Esophagus muscularis mucosa (tissue), 4 donors: ENCODE measurements at regions not wholly inside any gene's neighbourhood (a gene's known extent, or its start where the extent isn't known, plus 50 kb on each side); places are given as distances from the start of the nearest gene placed in this dataset.
"Not testable (repeated sequence)": the region's sequence is repeated elsewhere in the genome, so short reads cannot be mapped to it uniquely, and the experiment has no call there.

Source experiments
- DNase-seq: peaks from one replicate; pipeline ENCODE4 v3.0.0-alpha.2; 2017; ENCODE audit errors: extremely low spot score
- H3K27ac ChIP-seq, 4 donors: fragments of 200-600 bp; sonication (generic); replicated peaks in 1 of 4; 1 replicate in 3 of 4; 2 replicates in 1 of 4; pipeline ENCODE4 v1.5.1; 2016 to 2019; ENCODE audit warnings: mild to moderate bottlenecking in 1 of 4
- H3K27me3 ChIP-seq, 4 donors: fragments of 200-600 bp; sonication (generic); one replicate each; pipeline versions ENCODE4 v1.5.1 to v1.6.0; 2016 to 2019
- H3K36me3 ChIP-seq, 4 donors: fragments of 200-600 bp; sonication (generic); one replicate each; pipeline ENCODE4 v1.5.1; 2016 to 2019
- H3K4me1 ChIP-seq, 4 donors: fragments of 200-600 bp; sonication (generic); one replicate each; pipeline ENCODE4 v1.5.1; 2016 to 2019
- H3K4me3 ChIP-seq, 4 donors: fragments of 200-600 bp; sonication (generic); 1 replicate in 2 of 4; 2 replicates in 2 of 4; pipeline ENCODE4 v1.5.1; 2016 to 2019; ENCODE audit warnings: mild to moderate bottlenecking in 4 of 4, moderate library complexity in 1 of 4
- H3K9me3 ChIP-seq, 4 donors: fragments of 200-600 bp; sonication (generic); 1 replicate in 3 of 4; 2 replicates in 1 of 4; pipeline ENCODE4 v1.5.1; 2016 to 2019
- CTCF ChIP-seq, 3 experiments: fragments of 200-600 bp in 2 of 3; fragments of 450-650 bp in 1 of 3; sonication (generic) in 2 of 3; IDR thresholded peaks; one replicate each; pipeline ENCODE4 v1.5.1; 2017 to 2019; ENCODE audit warnings: antibody characterized with exemption in 3 of 3, mild to moderate bottlenecking in 2 of 3, moderate library complexity in 1 of 3
- EP300 ChIP-seq: sonication (generic); formaldehyde crosslinking; IDR thresholded peaks from one replicate; pipeline ENCODE4 v1.6.1; 2017; ENCODE audit warnings: antibody characterized with exemption
- POLR2A ChIP-seq: fragments of 450-650 bp; IDR thresholded peaks from one replicate; pipeline ENCODE4 v1.6.1; 2017; ENCODE audit warnings: antibody characterized with exemption, moderate library complexity, mild to moderate bottlenecking, low read depth
- POLR2AphosphoS5 ChIP-seq, 2 donors: sonication (generic); formaldehyde crosslinking; IDR thresholded peaks; one replicate each; pipeline ENCODE4 v1.6.1; 2017; ENCODE audit warnings: antibody characterized with exemption in 2 of 2
- WGBS: methylation state at CpG from one replicate; pipeline ENCODE4 v1.1.5; 2018; 5-methylcytosine and 5-hydroxymethylcytosine counted together
- intact Hi-C: fragments of 100-400 bp; cut with DNase I; formaldehyde crosslinking; loops from one replicate; pipeline ENCODE4 v1.15.1; 2023

GRCh38 chr18:49725809-49726674 lies 87.3 kb downstream of the ACAA2 start:
- 63% methylated on average over 9 of the region's 13 CpGs for WGBS
- H3K27me3 ChIP-seq, result no peaks in the 10 kb centered on the region
- peaks cover 0 to 10% (median 4%) of the 10 kb centered on the region in 4 donors for H3K4me1 ChIP-seq
- H3K9me3 ChIP-seq, result no peaks in the 10 kb centered on the region
- no peak overlapping the region for H3K4me3 ChIP-seq
- H3K36me3 ChIP-seq, result no peaks in the 10 kb centered on the region
- intact Hi-C loops, result no loop called here
- H3K27ac ChIP-seq, result peak overlapping the region in 1 of 4 donors; percentile 18
- TF ChIP-seq POLR2AphosphoS5 (IDR thresholded peaks at IDR 0.05) (peak in 1 of 2 donors; percentile 15), POLR2A (no peak)
- no peak for DNase-seq

GRCh38 chr18:49723648-49724180 lies 89.6 kb downstream of the ACAA2 start:
- no peaks in the 10 kb centered on the region for H3K9me3 ChIP-seq
- peaks cover 0 to 4% (median 2%) of the 10 kb centered on the region in 4 donors for H3K4me1 ChIP-seq
- TF ChIP-seq POLR2A, result no peak
- TF ChIP-seq CTCF (IDR thresholded peaks at IDR 0.05), result no peak
- no peak for TF ChIP-seq POLR2AphosphoS5 (IDR thresholded peaks at IDR 0.05)
- TF ChIP-seq EP300, result no peak
- peak; percentile 82 for DNase-seq
- intact Hi-C loops, result no loop called here
- H3K36me3 ChIP-seq, result no peaks in the 10 kb centered on the region
- 49% methylated on average over 13 of the region's 13 CpGs for WGBS
- H3K4me3 ChIP-seq, result no peak overlapping the region
- H3K27me3 ChIP-seq, result no peaks in the 10 kb centered on the region
- H3K27ac ChIP-seq, result no peak overlapping the region

GRCh38 chr18:49722477-49722876 lies 90.9 kb downstream of the ACAA2 start:
- no peaks in the 10 kb centered on the region for H3K36me3 ChIP-seq
- no peak overlapping the region for H3K4me3 ChIP-seq
- peaks cover 0 to 4% (median 2%) of the 10 kb centered on the region in 4 donors for H3K4me1 ChIP-seq
- no peaks in the 10 kb centered on the region for H3K27me3 ChIP-seq
- no peak overlapping the region for H3K27ac ChIP-seq
- intact Hi-C loops, result no loop called here
- DNase-seq, result no peak
- no peak for TF ChIP-seq CTCF (IDR thresholded peaks at IDR 0.05)
- TF ChIP-seq POLR2A, result no peak
- TF ChIP-seq EP300, result no peak
- no peak for TF ChIP-seq POLR2AphosphoS5 (IDR thresholded peaks at IDR 0.05)
- H3K9me3 ChIP-seq, result no peaks in the 10 kb centered on the region
- 89% methylated on average over 4 of the region's 4 CpGs for WGBS

DNA sequence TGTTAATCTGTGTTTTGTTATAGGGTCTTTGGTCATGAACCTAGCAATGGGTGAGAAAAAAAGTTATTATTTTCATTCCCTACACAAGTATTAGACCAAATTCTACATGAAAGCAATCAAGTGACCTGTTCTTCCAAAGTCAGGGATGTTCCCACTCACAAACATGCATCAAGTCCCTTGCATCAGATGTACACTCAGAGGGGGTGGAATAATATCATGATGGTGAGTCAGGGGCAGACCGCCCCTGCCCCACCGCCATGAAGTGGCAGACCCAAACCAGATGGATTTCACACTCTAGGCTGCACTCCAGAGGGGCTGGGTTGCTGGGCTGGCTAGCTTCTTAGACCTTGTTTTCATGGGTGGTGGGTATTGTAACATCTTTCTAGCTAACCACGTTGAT lies 91.4 kb downstream of the ACAA2 start:
- Histone ChIP-seq H3K4me1 (peaks cover 0 to 4% (median 2%) of the 10 kb centered on the region in 4 donors), H3K27me3 (no peaks in the 10 kb centered on the region), H3K9me3 (no peaks in the 10 kb centered on the region), H3K36me3 (no peaks in the 10 kb centered on the region), H3K27ac (no peak overlapping the region), H3K4me3 (no peak overlapping the region)
- TF ChIP-seq POLR2A (no peak), EP300 (no peak), POLR2AphosphoS5 (IDR thresholded peaks at IDR 0.05) (no peak), CTCF (IDR thresholded peaks at IDR 0.05) (no peak)
- intact Hi-C loops, result no loop called here
- DNase-seq, result no peak
- 79% methylated on average over 3 of the region's 3 CpGs for WGBS

- intact Hi-C loops, H3K4me3 ChIP-seq, H3K4me1 ChIP-seq, H3K36me3 ChIP-seq, DNase-seq, H3K27me3 ChIP-seq, H3K27ac ChIP-seq, H3K9me3 ChIP-seq: not testable (repeated sequence)
- WGBS, result 91% methylated on average over 3 of the region's 3 CpGs
Measured at GRCh38 chr18:49720944-49721343, 92.4 kb downstream of the ACAA2 start.
